Mucosa of stomach (tissue), 1 donor: ENCODE measurements at regions not wholly inside any gene's neighbourhood (a gene's known extent, or its start where the extent isn't known, plus 50 kb on each side); places are given as distances from the start of the nearest gene placed in this dataset.
"Not testable (repeated sequence)": the region's sequence is repeated elsewhere in the genome, so short reads cannot be mapped to it uniquely, and the experiment has no call there.

Experiments
- H3K27me3 ChIP-seq: one replicate; pipeline ENCODE4 v1.7.0; 2013; ENCODE audit warnings: mild to moderate bottlenecking, low read length; ENCODE audit not compliant: control insufficient read depth, insufficient read depth
- H3K36me3 ChIP-seq: one replicate; pipeline ENCODE4 v1.7.0; 2013; ENCODE audit warnings: low read length; ENCODE audit not compliant: control insufficient read depth, insufficient read depth
- H3K4me1 ChIP-seq: one replicate; pipeline ENCODE4 v1.7.0; 2013; ENCODE audit warnings: mild to moderate bottlenecking, low read length; ENCODE audit not compliant: control insufficient read depth, insufficient read depth
- H3K4me3 ChIP-seq: one replicate; pipeline ENCODE4 v1.7.0; 2013; ENCODE audit warnings: low read length
- H3K9ac ChIP-seq: one replicate; pipeline ENCODE4 v1.7.0; 2013; ENCODE audit warnings: mild to moderate bottlenecking, low read length, moderate library complexity
- H3K9me3 ChIP-seq: one replicate; pipeline ENCODE4 v1.7.0; 2013; ENCODE audit warnings: mild to moderate bottlenecking, low read length, moderate library complexity; ENCODE audit not compliant: control insufficient read depth
- donor health status: Pancreatic carcinoma.

DNA sequence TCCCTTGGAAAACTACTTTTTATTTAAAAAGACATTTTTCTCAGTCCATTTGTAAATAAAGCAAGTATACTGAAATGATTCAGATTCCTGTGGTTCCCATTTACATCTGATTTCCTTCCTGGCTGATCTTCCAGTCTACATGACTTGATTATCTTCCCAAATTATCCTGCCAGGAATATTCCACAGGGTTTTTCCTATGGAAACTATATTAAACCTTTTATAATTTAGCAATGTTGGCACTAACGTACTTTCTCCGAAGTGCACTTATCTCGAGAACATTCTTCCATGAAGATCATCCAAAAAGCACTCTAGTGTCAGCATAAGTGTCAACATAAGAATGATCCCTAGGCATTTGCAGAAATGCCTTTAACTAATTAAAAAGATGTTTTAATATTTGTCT lies 347.7 kb upstream of the KIF2B start:
- Histone ChIP-seq H3K4me3 (no peak overlapping the region), H3K4me1 (no peaks in the 10 kb centered on the region), H3K27me3 (no peaks in the 10 kb centered on the region), H3K9me3 (no peaks in the 10 kb centered on the region), H3K9ac (no peak overlapping the region), H3K36me3 (no peaks in the 10 kb centered on the region)

DNA sequence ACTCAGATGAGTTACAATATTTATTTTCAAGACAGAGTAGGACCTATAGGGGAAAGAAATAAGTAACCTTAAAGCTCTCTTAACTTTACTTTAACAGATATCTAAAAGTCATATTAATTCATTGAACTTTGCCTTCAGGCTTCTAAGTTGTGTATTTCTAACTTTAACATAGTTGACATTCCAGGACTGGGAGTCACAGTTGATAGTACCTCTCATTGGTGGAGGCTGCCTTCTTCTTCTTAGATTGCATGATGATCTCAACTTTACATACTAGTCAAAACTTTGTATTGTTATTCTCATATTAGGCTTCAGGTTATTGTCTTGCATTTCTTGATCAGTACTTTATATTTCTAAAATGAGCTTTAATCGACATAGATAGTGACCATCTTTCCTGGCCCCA lies 350.1 kb upstream of the KIF2B start:
- Histone ChIP-seq H3K9ac (no peak overlapping the region), H3K36me3 (no peaks in the 10 kb centered on the region), H3K4me1 (no peaks in the 10 kb centered on the region), H3K27me3 (no peaks in the 10 kb centered on the region), H3K4me3 (no peak overlapping the region), H3K9me3 (no peaks in the 10 kb centered on the region)

DNA sequence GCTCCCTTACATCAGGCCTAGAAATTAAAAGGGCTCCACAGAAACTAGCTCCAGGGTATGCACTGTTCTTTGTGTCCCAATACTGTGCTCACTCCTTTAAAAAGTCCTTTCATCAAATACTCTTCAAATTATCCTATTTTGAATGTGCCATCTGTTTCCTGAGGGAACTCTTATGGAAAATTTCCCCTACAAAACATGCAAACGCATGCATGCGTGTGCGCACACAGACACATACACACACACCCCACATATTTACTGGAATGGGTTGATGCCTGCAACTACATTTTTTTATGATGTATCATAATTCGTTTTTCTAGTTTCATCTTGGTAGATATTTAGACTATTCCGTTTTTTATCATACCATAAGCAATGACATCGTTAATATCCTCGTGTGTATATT lies 351.2 kb upstream of the KIF2B start:
- Histone ChIP-seq H3K27me3 (no peaks in the 10 kb centered on the region), H3K36me3 (no peaks in the 10 kb centered on the region), H3K4me1 (no peaks in the 10 kb centered on the region), H3K9ac (no peak overlapping the region), H3K4me3 (no peak overlapping the region), H3K9me3 (no peaks in the 10 kb centered on the region)

DNA sequence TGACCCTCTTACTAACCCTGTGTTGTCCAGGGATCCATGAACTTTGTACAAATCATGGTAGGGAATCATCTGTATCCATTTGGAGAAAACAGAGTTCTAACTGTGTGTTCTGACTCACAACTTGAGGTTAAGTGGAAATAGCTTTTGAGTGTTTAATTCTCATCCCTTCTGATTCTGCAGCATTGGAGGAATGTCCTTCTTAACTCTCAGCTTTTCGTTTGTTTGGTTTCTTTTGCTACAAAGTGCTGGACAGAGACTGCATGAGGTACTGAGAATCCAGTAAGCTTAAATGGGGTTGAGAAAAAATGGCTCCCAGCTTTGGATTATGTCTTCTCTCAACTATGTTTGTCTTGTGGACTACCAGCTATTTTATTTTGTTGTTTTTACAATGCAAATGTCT lies 352.1 kb upstream of the KIF2B start:
- Histone ChIP-seq H3K9me3 (no peaks in the 10 kb centered on the region), H3K4me3 (no peak overlapping the region), H3K4me1 (no peaks in the 10 kb centered on the region), H3K36me3 (no peaks in the 10 kb centered on the region), H3K9ac (no peak overlapping the region), H3K27me3 (no peaks in the 10 kb centered on the region)

DNA sequence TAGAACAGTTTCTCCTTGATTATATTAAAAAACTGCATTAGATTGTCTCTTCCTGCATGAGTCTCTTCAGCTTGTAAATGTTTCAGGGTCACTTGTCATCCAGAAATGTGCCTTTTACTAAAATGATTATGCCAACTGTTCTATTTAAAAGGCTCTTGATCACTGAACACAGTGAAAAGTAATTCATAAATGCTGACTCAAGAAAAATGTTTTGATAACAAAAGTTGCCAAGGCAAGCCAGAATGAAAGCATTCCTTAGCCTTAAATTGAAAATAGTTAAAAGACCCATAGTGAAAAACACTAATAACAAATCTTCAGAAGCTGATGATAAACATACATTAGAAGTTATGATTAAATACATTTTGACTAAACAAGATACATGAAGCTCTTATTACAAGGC lies 356.0 kb upstream of the KIF2B start:
- Histone ChIP-seq H3K4me3 (no peak overlapping the region), H3K9me3 (no peaks in the 10 kb centered on the region), H3K9ac (no peak overlapping the region), H3K36me3 (no peaks in the 10 kb centered on the region), H3K27me3 (no peaks in the 10 kb centered on the region), H3K4me1 (no peaks in the 10 kb centered on the region)

DNA sequence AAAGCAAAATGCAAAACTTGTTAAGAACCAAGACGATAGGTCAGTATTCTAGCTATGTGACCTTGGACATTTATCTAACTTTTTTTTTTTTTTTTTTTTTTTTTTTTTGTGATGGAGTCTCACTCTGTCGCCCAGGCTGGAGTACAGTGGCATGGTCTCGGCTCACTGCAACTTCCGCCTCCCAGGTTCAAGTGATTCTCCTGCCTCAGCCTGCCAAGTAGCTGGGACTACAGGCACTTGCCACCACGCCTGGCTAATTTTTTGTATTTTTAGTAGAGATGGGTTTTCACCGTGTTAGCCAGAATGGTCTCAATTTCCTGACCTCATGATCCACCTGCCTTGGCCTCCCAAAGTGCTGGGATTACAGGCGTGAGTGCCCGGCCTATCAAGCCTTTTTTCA lies 358.3 kb upstream of the KIF2B start:
- not testable (repeated sequence) for H3K9me3 ChIP-seq, H3K4me1 ChIP-seq, H3K27me3 ChIP-seq, H3K4me3 ChIP-seq, H3K36me3 ChIP-seq, H3K9ac ChIP-seq

DNA sequence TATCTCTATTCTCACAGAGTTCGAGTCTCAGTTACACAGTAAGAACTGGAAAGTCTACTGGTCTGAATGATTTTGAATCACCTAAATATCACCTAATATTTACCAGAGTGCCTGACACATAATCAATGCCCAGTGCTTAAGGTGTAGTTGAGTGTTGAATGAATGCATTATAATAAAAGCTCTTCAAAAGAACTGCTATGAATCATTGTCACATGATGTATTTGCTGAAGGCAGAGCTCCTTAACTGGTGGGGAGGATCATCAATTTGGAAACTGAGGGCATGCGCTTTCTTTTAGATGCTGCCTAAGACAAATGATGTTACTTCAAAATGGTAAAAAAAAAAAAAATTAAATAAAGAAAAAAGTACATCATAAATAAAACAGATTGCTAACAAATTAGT lies 359.4 kb upstream of the KIF2B start:
- Histone ChIP-seq H3K9me3 (no peaks in the 10 kb centered on the region), H3K27me3 (no peaks in the 10 kb centered on the region), H3K4me3 (no peak overlapping the region), H3K4me1 (no peaks in the 10 kb centered on the region), H3K36me3 (no peaks in the 10 kb centered on the region), H3K9ac (no peak overlapping the region)

DNA sequence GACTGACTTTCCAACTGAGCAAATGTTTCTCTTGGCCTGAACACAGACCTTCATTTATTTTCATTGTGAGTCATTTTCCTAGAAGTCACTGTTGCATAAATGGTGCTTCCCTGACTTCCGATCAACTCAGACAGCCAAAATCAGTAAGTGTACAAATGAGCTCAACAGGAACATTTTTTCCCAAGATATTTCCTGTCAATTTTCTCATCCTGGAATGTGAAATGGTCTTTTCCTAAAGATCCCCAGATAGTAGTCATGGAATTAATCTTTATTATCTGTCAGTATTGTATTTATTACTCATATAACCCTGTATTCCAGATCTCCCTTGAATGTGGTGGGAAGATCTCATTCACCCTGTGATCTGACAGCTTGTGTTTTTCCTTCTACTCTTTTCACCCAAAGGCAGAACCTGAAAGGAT lies 360.3 kb upstream of the KIF2B start:
- no peaks in the 10 kb centered on the region for H3K4me1 ChIP-seq
- H3K36me3 ChIP-seq = no peaks in the 10 kb centered on the region
- H3K9ac ChIP-seq = no peak overlapping the region
- H3K9me3 ChIP-seq = peaks cover 4% of the 10 kb centered on the region
- H3K27me3 ChIP-seq = no peaks in the 10 kb centered on the region
- no peak overlapping the region for H3K4me3 ChIP-seq

DNA sequence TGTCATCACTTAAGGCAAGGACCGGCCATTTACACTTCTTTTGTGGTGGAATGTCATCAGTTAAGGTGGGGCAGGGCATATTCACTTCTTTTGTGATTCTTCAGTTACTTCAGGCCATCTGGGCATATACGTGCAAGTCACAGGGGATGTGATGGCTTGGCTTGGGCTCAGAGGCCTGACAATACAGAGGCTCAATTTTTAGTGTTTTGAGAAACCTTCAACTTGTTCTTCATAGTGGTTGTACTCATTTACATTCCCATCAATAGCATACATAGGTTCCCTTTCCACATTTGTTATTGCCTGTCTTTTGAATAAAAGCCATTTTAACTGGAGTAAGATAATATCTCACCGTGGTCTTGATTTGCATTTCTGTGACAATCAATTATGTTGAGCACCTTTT lies 366.8 kb upstream of the KIF2B start:
- not testable (repeated sequence) for H3K9ac ChIP-seq, H3K36me3 ChIP-seq, H3K9me3 ChIP-seq, H3K27me3 ChIP-seq, H3K4me1 ChIP-seq, H3K4me3 ChIP-seq

DNA sequence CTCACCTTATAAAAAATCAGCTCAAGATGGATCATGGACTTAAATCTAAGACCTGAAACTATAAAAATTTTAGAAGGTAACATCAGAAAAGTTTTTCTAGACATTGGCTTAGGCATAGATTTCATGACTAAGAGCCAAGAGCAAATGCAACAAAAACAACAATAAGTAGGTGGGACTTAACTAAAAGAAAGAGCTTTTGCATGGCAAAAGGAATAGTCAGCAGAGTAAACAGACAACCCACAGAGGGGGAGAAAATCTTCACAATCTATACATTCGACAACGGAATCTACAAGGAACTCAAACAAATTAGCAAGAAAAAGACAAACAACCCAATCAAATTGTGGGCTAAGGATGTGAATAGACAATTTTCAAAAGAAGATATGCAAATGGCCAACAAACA lies 368.4 kb upstream of the KIF2B start:
- no peak overlapping the region for H3K9ac ChIP-seq
- H3K27me3 ChIP-seq = no peaks in the 10 kb centered on the region
- H3K4me3 ChIP-seq = no peak overlapping the region
- H3K4me1 ChIP-seq = no peaks in the 10 kb centered on the region
- H3K36me3 ChIP-seq = no peaks in the 10 kb centered on the region
- H3K9me3 ChIP-seq = peaks cover 4% of the 10 kb centered on the region

DNA sequence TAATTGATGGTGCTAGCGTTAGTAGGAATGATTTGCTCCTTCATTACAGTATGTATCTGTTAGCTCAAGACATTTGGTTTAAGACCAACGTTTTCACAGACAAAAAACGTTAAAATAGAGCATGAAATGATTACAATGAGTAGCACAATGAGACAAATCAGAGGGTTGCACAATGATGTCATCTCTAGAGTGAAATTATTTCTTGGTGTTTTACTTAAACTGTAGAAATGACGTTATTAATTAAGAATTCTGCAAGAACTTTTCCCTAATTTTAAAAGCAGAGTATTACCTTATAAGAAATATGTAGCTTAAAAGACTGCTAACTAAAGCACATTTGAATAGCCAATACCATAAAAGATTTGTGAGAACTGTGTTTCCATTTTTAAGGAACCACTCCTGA lies 373.4 kb upstream of the KIF2B start:
- Histone ChIP-seq H3K9me3 (no peaks in the 10 kb centered on the region), H3K36me3 (no peaks in the 10 kb centered on the region), H3K27me3 (no peaks in the 10 kb centered on the region), H3K4me3 (no peak overlapping the region), H3K4me1 (no peaks in the 10 kb centered on the region), H3K9ac (no peak overlapping the region)

DNA sequence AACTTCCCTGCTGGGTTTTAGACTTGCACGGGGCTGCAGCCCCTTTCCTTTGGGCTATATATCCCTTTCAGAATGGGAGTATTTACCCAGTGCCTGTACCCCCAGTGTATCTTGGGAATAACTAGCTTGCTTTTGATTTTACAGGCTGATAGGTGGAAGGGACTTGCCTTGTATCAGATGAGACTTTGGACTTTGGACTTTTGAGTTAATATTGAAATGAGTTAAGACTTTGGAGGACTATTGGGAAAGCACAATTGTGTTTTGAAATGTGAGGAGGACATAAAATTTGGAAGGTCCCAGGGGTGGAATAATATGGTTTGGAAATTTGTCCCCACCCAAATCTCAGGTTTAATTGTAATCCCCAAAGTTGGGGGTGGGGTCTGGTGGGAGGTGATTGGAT lies 393.8 kb upstream of the KIF2B start:
- Histone ChIP-seq H3K36me3 (no peaks in the 10 kb centered on the region), H3K9ac (no peak overlapping the region), H3K4me3 (no peak overlapping the region), H3K9me3 (no peaks in the 10 kb centered on the region), H3K27me3 (no peaks in the 10 kb centered on the region), H3K4me1 (no peaks in the 10 kb centered on the region)

DNA sequence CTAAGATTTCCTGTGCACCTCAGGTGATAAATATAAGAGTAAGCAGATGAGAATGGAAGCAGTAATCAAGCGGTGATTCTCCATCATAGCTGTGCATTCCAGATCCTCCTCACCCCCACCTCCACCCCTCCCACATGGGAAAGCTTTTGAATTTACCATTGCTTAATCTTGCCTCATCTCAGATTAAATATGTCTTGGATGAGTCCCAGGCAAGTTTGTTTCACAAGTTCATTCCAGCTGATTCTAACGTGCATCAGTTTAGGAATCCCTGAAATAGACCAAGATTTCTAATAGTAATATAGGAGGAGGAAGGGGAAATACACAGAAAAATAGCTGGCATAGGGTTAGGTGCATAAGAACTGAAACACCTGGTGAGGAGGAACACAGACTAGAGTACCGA lies 396.2 kb upstream of the KIF2B start:
- H3K9me3 ChIP-seq = no peaks in the 10 kb centered on the region

More for the DNA sequence above, 396.2 kb upstream of the KIF2B start:
- Histone ChIP-seq H3K9ac (no peak overlapping the region), H3K27me3 (no peaks in the 10 kb centered on the region), H3K36me3 (no peaks in the 10 kb centered on the region), H3K4me1 (no peaks in the 10 kb centered on the region), H3K4me3 (no peak overlapping the region)
